ENCODE measurements at regions not wholly inside any gene's neighbourhood (a gene's known extent, or its start where the extent isn't known, plus 50 kb on each side); places are given as distances from the start of the nearest gene placed in this dataset.

DNA sequence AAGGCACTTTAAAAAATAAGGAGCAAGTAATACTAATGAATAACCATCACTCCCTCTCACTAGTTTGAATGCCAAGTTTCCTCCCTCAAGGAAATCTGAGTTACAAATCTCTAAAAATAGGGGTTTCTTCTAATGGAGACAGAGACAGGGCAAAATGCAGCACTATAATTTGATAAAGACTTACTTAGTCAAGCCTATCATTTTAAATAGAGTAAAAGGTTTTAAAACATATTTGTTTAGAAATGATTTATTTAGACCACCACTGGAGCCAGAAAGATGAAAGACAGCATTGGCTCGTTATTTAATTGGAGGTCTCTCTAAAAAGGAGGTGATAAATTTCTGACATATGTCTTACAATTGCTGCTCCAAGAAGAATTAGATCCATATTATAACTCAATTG is 228.7 kb downstream of the TLE1 start:
- Histone ChIP-seq H3K36me3 (no peaks in the 10 kb centered on the region), H3K27me3 (no peaks in the 10 kb centered on the region), H3K4me3 (no peak overlapping the region), H3K4me1 (peaks cover 0 to 9% (median 0%) of the 10 kb centered on the region in 12 donors), H3K27ac (no peak overlapping the region), H3K9me3 (no peaks in the 10 kb centered on the region)
- 82 to 91% (median 89%) methylated on average over 1 of the region's 1 CpG for WGBS, 4 donors
- ATAC-seq, result no peak
- TF ChIP-seq POLR2A (IDR thresholded peaks at IDR 0.05), result no peak
- TF ChIP-seq, protein P1, sequence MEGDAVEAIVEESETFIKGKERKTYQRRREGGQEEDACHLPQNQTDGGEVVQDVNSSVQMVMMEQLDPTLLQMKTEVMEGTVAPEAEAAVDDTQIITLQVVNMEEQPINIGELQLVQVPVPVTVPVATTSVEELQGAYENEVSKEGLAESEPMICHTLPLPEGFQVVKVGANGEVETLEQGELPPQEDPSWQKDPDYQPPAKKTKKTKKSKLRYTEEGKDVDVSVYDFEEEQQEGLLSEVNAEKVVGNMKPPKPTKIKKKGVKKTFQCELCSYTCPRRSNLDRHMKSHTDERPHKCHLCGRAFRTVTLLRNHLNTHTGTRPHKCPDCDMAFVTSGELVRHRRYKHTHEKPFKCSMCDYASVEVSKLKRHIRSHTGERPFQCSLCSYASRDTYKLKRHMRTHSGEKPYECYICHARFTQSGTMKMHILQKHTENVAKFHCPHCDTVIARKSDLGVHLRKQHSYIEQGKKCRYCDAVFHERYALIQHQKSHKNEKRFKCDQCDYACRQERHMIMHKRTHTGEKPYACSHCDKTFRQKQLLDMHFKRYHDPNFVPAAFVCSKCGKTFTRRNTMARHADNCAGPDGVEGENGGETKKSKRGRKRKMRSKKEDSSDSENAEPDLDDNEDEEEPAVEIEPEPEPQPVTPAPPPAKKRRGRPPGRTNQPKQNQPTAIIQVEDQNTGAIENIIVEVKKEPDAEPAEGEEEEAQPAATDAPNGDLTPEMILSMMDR (IDR thresholded peaks at IDR 0.05), result no peak
- intact Hi-C loops (cut with DNase I), result no loop called here
- DNase-seq, result no peak

GRCh38 chr9:81459591-81459990 is 229.8 kb downstream of the TLE1 start:
- TF ChIP-seq, protein P1 (IDR thresholded peaks at IDR 0.05), result no peak
- TF ChIP-seq POLR2A (IDR thresholded peaks at IDR 0.05), result no peak
- H3K4me3 ChIP-seq, result no peak overlapping the region
- no peak overlapping the region for H3K27ac ChIP-seq
- DNase-seq (no peak), ATAC-seq (no peak)
- H3K9me3 ChIP-seq, result no peaks in the 10 kb centered on the region
- intact Hi-C loops (cut with DNase I), result no loop called here
- H3K4me1 ChIP-seq, result peaks cover 0 to 1% (median 0%) of the 10 kb centered on the region in 12 donors
- H3K36me3 ChIP-seq, result no peaks in the 10 kb centered on the region
- no peaks in the 10 kb centered on the region for H3K27me3 ChIP-seq

GRCh38 chr9:81456431-81457006 is 232.8 kb downstream of the TLE1 start:
- H3K9me3 ChIP-seq, result no peaks in the 10 kb centered on the region
- H3K27ac ChIP-seq, result no peak overlapping the region
- no peaks in the 10 kb centered on the region for H3K4me1 ChIP-seq
- DNase-seq, result no peak
- no peak overlapping the region for H3K4me3 ChIP-seq
- no peak for TF ChIP-seq POLR2A (IDR thresholded peaks at IDR 0.05)
- TF ChIP-seq, protein P1 (IDR thresholded peaks at IDR 0.05), result no peak
- H3K36me3 ChIP-seq, result no peaks in the 10 kb centered on the region
- intact Hi-C loops (cut with DNase I), result no loop called here
- no peak for ATAC-seq
- H3K27me3 ChIP-seq, result no peaks in the 10 kb centered on the region
- 73 to 76% (median 74%) methylated on average over 2 of the region's 2 CpGs for WGBS, 4 donors

DNA sequence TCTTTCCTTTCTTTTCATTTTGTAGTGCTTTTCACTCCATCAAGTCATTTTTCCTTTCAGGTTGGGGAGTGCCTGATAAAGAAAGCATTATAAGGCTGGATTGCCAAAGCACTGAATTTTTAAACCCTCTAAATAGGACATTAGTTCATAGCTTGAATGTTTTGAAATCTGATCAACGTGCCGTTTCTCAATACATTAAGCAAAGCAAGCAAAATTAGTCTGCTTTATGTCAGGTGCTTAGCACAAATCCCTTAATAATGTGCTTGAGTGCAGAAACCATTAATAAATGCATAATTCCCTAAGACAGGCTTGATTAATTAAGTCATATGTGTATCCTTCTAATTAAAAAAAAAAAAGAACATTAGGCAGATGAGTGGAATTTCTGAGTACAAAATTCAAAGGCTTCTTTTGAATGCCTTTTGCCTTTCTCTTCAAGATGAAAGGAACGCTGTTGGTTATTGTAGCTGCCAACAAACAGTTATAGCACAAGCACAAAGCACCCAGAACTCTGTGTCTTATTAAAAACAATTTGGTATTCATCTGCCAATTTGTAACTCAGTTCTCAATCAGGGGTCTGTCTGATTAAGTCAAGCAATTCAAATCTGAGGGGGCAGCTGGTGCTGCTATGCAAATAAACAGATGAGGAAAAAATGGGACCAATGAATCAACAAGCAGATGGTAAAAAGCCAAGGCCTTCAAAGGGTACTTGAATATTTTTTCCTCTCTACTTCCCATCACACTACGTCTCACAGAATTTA is 233.7 kb downstream of the TLE1 start:
- no peak overlapping the region for H3K27ac ChIP-seq
- intact Hi-C loops (cut with DNase I), result no loop called here
- H3K9me3 ChIP-seq, result no peaks in the 10 kb centered on the region
- H3K27me3 ChIP-seq, result no peaks in the 10 kb centered on the region
- TF ChIP-seq POLR2A (IDR thresholded peaks at IDR 0.05), result no peak
- TF ChIP-seq, protein P1 (IDR thresholded peaks at IDR 0.05), result no peak
- WGBS, 4 donors, result 79 to 93% (median 90%) methylated on average over 4 of the region's 4 CpGs
- no peaks in the 10 kb centered on the region for H3K4me1 ChIP-seq
- no peaks in the 10 kb centered on the region for H3K36me3 ChIP-seq
- DNase-seq, result no peak
- H3K4me3 ChIP-seq, result no peak overlapping the region
- no peak for ATAC-seq
